ENCODE measurements at regions not wholly inside any gene's neighbourhood (a gene's known extent, or its start where the extent isn't known, plus 50 kb on each side); places are given as distances from the start of the nearest gene placed in this dataset.

DNA sequence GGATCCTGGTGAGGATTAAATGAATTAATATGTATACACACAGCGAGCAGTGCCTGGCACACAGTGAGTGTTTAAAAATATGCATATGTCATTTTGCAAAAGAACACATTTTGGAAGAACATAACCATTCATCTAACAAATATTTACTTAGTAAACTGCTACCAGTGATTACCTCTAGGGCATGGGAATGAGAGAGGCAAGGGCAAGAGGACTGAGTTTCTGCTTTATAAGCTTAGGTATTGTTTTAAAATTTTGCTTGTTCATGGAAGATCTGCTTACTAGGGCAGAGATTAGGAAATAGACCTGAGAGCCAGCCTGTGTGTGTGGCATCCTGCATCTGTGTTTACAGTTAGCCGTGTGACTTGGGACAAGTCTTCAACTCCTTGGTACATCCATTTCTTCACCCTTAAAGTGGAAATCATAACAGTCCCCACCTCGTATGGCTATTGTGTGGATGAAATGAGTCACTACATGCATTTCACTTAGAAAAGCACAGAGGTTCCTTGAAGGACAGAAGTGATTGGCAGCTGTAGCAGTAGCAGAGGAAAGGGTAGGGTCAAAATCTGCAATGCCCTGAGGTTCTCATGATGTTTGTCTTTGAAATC lies 198.5 kb upstream of the FMN2 start:
- DNase-seq: no peak

- no peak for DNase-seq
Measured at GRCh38 chr1:239896569-239896968, 195.1 kb upstream of the FMN2 start.

DNA sequence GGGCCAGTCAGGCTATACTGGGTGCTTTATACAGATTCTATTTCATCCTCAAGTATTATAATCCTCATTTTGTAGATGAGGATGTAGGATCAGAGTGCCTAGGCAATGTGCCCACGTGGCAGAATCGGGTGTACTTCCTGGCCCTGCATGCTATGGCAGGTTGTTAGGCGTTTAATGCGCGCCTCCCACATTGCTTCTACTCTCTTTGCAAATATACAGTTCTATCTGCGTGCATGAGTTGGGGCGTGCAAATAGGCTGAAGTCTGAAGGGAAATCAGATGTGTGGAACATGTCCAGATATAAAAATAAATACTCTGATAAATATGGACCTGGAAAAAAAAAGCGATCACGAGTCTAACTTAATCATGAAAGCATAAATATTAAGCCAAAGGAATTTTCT lies 194.7 kb upstream of the FMN2 start:
- DNase-seq: no peak

- no peak for DNase-seq
Measured at GRCh38 chr1:239897458-239897857, 194.2 kb upstream of the FMN2 start.

GRCh38 chr1:239898062-239898730 lies 193.5 kb upstream of the FMN2 start:
- DNase-seq: peak; percentile 41 to 82 (median 50)

GRCh38 chr1:239899747-239900146 lies 191.9 kb upstream of the FMN2 start:
- no peak for DNase-seq

DNA sequence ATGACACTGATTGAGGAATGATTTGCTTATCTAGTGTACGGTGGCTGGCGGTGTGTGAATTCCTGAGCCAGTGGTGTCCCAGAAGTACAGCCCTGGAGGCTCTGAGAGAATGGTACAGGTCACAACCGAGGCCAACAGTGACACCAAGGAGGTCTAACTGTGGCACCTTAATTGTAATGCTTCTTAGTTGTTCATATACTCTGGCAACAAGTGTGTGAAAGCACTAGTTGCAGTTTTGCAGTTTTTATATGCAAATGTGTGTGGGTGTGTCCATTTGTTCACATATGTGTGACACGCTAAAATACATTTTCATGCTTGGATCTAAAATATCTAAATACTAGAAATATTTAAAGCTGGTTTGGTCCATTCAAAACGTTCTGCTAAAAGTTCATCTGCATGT lies 185.3 kb upstream of the FMN2 start:
- DNase-seq: no peak

GRCh38 chr1:239909898-239910297 lies 181.8 kb upstream of the FMN2 start:
- DNase-seq: no peak

- DNase-seq: no peak
Measured at GRCh38 chr1:239912471-239912870, 179.2 kb upstream of the FMN2 start.

GRCh38 chr1:239913141-239913585 lies 178.5 kb upstream of the FMN2 start:
- DNase-seq: no peak

DNA sequence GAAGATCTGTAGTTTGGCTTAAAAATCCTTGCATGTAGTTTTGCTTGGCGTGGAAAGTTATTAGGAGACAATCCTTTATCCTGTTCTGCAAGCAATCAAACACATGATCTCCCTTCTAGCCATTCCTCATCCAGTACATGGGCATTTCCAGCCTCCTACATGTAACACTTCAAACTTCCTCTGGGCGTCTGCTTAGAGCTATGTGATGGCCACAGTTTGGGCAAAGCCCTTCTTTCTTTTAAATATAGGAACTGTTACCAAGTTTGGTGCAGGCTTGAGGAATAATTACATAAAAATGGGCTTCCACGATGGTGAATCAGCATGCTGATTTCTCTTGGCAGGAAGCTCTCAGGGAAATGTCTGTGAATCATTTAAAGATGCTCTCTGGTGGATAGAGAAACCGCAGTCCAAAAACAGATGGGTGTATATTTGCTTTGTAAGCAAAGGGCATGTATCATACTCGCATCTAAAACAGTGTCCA lies 176.9 kb upstream of the FMN2 start:
- DNase-seq: no peak

- DNase-seq: no peak
Measured at GRCh38 chr1:239918634-239919033, 173.0 kb upstream of the FMN2 start.

DNA sequence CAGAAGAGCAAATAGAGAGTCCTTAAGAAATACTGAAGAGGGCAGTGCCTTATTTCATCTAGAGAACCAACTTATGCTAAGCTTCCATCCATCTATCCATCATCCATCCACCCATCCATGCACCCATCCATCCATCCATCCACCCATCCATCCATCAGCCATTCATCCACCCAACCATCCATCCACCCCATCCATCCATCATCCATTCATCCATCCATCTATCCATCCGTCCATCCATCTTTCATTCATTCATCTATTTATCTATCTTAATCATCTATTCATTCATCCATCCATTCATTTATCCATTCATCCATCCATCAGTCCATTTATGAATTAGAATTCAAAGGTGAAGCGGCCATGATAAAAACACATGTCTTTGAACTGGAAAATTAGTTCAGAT lies 171.5 kb upstream of the FMN2 start:
- DNase-seq: no peak

GRCh38 chr1:239922778-239923522 lies 168.7 kb upstream of the FMN2 start:
- DNase-seq: no peak

- DNase-seq: no peak
Measured at GRCh38 chr1:239924741-239925350, 166.8 kb upstream of the FMN2 start.

GRCh38 chr1:239926184-239926583 lies 165.5 kb upstream of the FMN2 start:
- no peak for DNase-seq

DNA sequence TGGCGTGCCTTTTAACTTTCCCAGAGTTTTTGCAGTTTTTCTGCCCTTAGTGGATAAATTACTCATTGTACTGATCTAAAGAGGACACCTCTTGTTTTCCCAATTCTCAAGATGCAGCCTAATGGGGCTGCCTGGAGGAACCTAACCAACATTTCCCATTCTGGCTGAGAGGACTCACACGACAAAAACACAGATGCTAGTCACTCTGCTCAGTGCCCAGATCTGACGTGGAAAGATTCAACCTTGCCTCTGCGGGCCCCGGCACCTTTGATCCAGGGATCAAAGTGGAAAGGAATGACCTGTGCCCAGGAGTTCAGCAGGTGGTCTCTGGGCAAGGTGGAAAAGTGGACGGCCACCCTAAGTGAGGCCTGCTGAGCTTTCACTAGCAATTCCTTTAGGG lies 162.4 kb upstream of the FMN2 start:
- no peak for DNase-seq

- DNase-seq: no peak
Measured at GRCh38 chr1:239930686-239931262, 160.9 kb upstream of the FMN2 start.

- DNase-seq: no peak
Measured at GRCh38 chr1:239931341-239931740, 160.3 kb upstream of the FMN2 start.

DNA sequence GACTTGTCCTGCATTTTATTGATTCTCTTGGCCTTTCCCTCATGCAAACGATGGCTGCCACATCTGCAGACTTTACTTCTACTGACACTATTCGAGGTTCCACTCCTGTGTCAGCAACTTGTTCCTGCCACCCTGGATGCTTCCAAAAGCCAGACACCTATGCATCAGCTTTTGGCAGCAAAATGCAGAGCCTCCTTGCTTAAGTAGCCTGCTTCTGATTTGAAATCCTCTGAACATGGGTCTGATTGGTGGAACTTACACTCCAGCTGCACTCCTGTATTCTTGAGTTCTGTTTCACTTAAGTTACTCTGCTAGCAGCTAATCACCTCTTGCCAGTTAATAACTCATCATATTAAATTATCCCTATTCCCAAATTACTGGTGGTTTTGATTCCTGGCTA lies 152.1 kb upstream of the FMN2 start:
- no peak for DNase-seq

GRCh38 chr1:239943761-239944160 lies 147.9 kb upstream of the FMN2 start:
- no peak for DNase-seq

GRCh38 chr1:239944666-239945065 lies 147.0 kb upstream of the FMN2 start:
- no peak for DNase-seq

GRCh38 chr1:239947801-239948200 lies 143.9 kb upstream of the FMN2 start:
- DNase-seq: no peak
